Lower lobe of right lung (tissue), 2 donors: ENCODE measurements at regions not wholly inside any gene's neighbourhood (a gene's known extent, or its start where the extent isn't known, plus 50 kb on each side); places are given as distances from the start of the nearest gene placed in this dataset.

Experiments used
- ATAC-seq, 2 donors: fragments of 200-7000 bp; cut with Tn5 transposase; one replicate each; pipeline ENCODE4 v1.9.1; 2020 to 2022; ENCODE audit warnings: mild to moderate bottlenecking in 2 of 2, moderate library complexity in 2 of 2
- DNase-seq: peaks from one replicate; pipeline ENCODE4 v3.0.0-alpha.2; 2020
- H3K27ac ChIP-seq: fragments of 200-600 bp; one replicate; pipeline ENCODE4 v1.8.0; 2022
- H3K27me3 ChIP-seq: fragments of 200-600 bp; one replicate; pipeline ENCODE4 v1.8.0; 2022; ENCODE audit warnings: low read depth
- H3K36me3 ChIP-seq: fragments of 200-600 bp; one replicate; pipeline ENCODE4 v1.8.0; 2022; ENCODE audit warnings: mild to moderate bottlenecking
- H3K4me1 ChIP-seq: fragments of 200-600 bp; one replicate; pipeline ENCODE4 v1.8.0; 2022
- H3K4me3 ChIP-seq: fragments of 200-600 bp; one replicate; pipeline ENCODE4 v1.8.0; 2022; ENCODE audit warnings: mild to moderate bottlenecking
- H3K9me3 ChIP-seq: fragments of 200-600 bp; one replicate; pipeline ENCODE4 v1.8.0; 2022
- CTCF ChIP-seq: fragments of 200-600 bp; IDR thresholded peaks from one replicate; pipeline ENCODE4 v1.8.0; 2022; ENCODE audit warnings: antibody characterized with exemption, mild to moderate bottlenecking
- intact Hi-C: fragments of 100-400 bp; cut with DNase I; formaldehyde crosslinking; loops from one replicate; pipeline ENCODE4 v1.11.0; 2022
- donor health status: DM: no; HTN: yes; CAD: no; lungs with severe emphysema.

- Histone ChIP-seq H3K9me3 (no peaks in the 10 kb centered on the region), H3K36me3 (no peaks in the 10 kb centered on the region), H3K4me3 (no peak overlapping the region), H3K4me1 (no peaks in the 10 kb centered on the region), H3K27ac (no peak overlapping the region), H3K27me3 (no peaks in the 10 kb centered on the region)
- no peak for DNase-seq
- TF ChIP-seq CTCF = no peak
- intact Hi-C loops = no loop called here
- no peak for ATAC-seq
These were observed 382.6 kb downstream of the AGTPBP1 start for GRCh38 chr9:85359161-85359560.

GRCh38 chr9:85349046-85349445 lies 392.7 kb downstream of the AGTPBP1 start:
- H3K9me3 ChIP-seq = no peaks in the 10 kb centered on the region
- no peaks in the 10 kb centered on the region for H3K27me3 ChIP-seq
- H3K27ac ChIP-seq = no peak overlapping the region
- H3K4me3 ChIP-seq = no peak overlapping the region
- H3K36me3 ChIP-seq = no peaks in the 10 kb centered on the region
- intact Hi-C loops = no loop called here
- H3K4me1 ChIP-seq = no peaks in the 10 kb centered on the region
- no peak for DNase-seq
- no peak for TF ChIP-seq CTCF
- no peak for ATAC-seq

- TF ChIP-seq CTCF = no peak
- no peak overlapping the region for H3K27ac ChIP-seq
- H3K4me3 ChIP-seq = no peak overlapping the region
- DNase-seq (no peak), ATAC-seq (no peak)
- no peaks in the 10 kb centered on the region for H3K27me3 ChIP-seq
- H3K9me3 ChIP-seq = no peaks in the 10 kb centered on the region
- intact Hi-C loops = no loop called here
- H3K36me3 ChIP-seq = no peaks in the 10 kb centered on the region
- no peaks in the 10 kb centered on the region for H3K4me1 ChIP-seq
These were observed 394.2 kb downstream of the AGTPBP1 start for GRCh38 chr9:85347541-85347940.

- Histone ChIP-seq H3K4me3 (no peak overlapping the region), H3K36me3 (no peaks in the 10 kb centered on the region), H3K9me3 (no peaks in the 10 kb centered on the region), H3K27me3 (no peaks in the 10 kb centered on the region), H3K27ac (no peak overlapping the region), H3K4me1 (no peaks in the 10 kb centered on the region)
- DNase-seq (no peak), ATAC-seq (no peak)
- no peak for TF ChIP-seq CTCF
- intact Hi-C loops = no loop called here
These were observed 396.9 kb downstream of the AGTPBP1 start for GRCh38 chr9:85344901-85345300.

GRCh38 chr9:85339338-85339737 lies 402.4 kb downstream of the AGTPBP1 start:
- Histone ChIP-seq H3K27ac (no peak overlapping the region), H3K4me3 (no peak overlapping the region), H3K4me1 (no peaks in the 10 kb centered on the region), H3K27me3 (no peaks in the 10 kb centered on the region), H3K9me3 (no peaks in the 10 kb centered on the region), H3K36me3 (no peaks in the 10 kb centered on the region)
- no peak for TF ChIP-seq CTCF
- ATAC-seq (no peak), DNase-seq (no peak)
- intact Hi-C loops = no loop called here

- Histone ChIP-seq H3K36me3 (no peaks in the 10 kb centered on the region), H3K4me3 (no peak overlapping the region), H3K27ac (no peak overlapping the region), H3K9me3 (no peaks in the 10 kb centered on the region), H3K27me3 (no peaks in the 10 kb centered on the region), H3K4me1 (no peaks in the 10 kb centered on the region)
- intact Hi-C loops = no loop called here
- DNase-seq (no peak), ATAC-seq (no peak)
- TF ChIP-seq CTCF = no peak
These were observed 407.5 kb downstream of the AGTPBP1 start for GRCh38 chr9:85334228-85334627.
